K562 (cell line): ENCODE measurements at regions not wholly inside any gene's neighbourhood (a gene's known extent, or its start where the extent isn't known, plus 50 kb on each side); places are given as distances from the start of the nearest gene placed in this dataset.

Experiments
- ATAC-seq: fragments of 200-7000 bp; cut with Tn5 transposase; 3 replicates; pipeline ENCODE4 v1.9.1; 2020; ENCODE audit warnings: moderate library complexity
- BruUV-seq: library from RNA; stranded (reverse); fragments of 400-500 nt; replicated peaks from 2 replicates; lab custom pipeline; 2021; lab: Mats Ljungman, UMichigan
- CTCF ChIA-PET: fragments of 300-600 bp; formaldehyde crosslinking; extraction: SDS; loops from one replicate; lab custom pipeline; 2021; ENCODE audit warnings: low intra/inter-chr PET ratio; lab: Yijun Ruan, JAX
- POLR2A ChIA-PET: fragments of 300-600, 350-650 bp; sonication (Branson Sonifier 250); formaldehyde crosslinking; extraction: SDS; loops from one replicate; lab custom pipeline; 2021; ENCODE audit warnings: antibody characterized with exemption, inconsistent platforms; lab: Yijun Ruan, JAX
- DNase-seq, 4 experiments: peaks; one replicate each; pipeline versions ENCODE4 v3.0.0 to v3.0.0-alpha.2; 2011 to 2018; ENCODE audit warnings: low spot score in 3 of 4, mixed read lengths in 3 of 4; ENCODE audit errors: extremely low read depth in 1 of 4
- FAIRE-seq: peaks from 2 replicates; lab custom pipeline; 2011; peaks lifted over from hg19 to GRCh38; lab: Jason Lieb, UNC
- H2AFZ ChIP-seq: 2 replicates; pipeline ENCODE4 v1.6.0; 2011; ENCODE audit warnings: low read depth, low read length, control low read depth, inconsistent platforms
- H3K27ac ChIP-seq: fragments of 200-600 bp; 3 replicates; pipeline ENCODE4 v1.8.0; 2011; ENCODE audit warnings: low read depth, mild to moderate bottlenecking, control low read depth, inconsistent platforms, low read length, moderate library complexity, mixed read lengths; ENCODE audit errors: extremely low read depth
- H3K27me3 ChIP-seq, 2 experiments: fragments of 300-600 bp in 1 of 2; 2 replicates in 1 of 2; 3 replicates in 1 of 2; pipeline versions ENCODE4 v1.6.0 to v1.8.0; 2011; ENCODE audit warnings: inconsistent platforms in 2 of 2, low read length in 2 of 2, mild to moderate bottlenecking in 1 of 2, mixed read lengths in 1 of 2, moderate library complexity in 1 of 2; ENCODE audit not compliant: control insufficient read depth in 2 of 2, insufficient read depth in 2 of 2
- H3K36me3 ChIP-seq: fragments of 300-600 bp; 3 replicates; pipeline ENCODE4 v1.8.0; 2011; ENCODE audit warnings: mild to moderate bottlenecking, low read length, inconsistent platforms; ENCODE audit not compliant: control insufficient read depth, insufficient read depth
- H3K4me1 ChIP-seq, 2 experiments: fragments of 200-600 bp in 1 of 2; replicated peaks in 1 of 2; 2 replicates in 1 of 2; 3 replicates in 1 of 2; pipeline versions ENCODE4 v1.5.1 to v1.8.0; 2011; ENCODE audit warnings: inconsistent platforms in 2 of 2, low read length in 2 of 2, mild to moderate bottlenecking in 1 of 2, mixed read lengths in 1 of 2, moderate library complexity in 1 of 2; ENCODE audit not compliant: control insufficient read depth in 2 of 2, insufficient read depth in 2 of 2
- H3K4me2 ChIP-seq: 2 replicates; pipeline ENCODE4 v1.6.1; 2011; ENCODE audit warnings: low read length, control low read depth, inconsistent platforms, mixed read lengths; ENCODE audit not compliant: insufficient read depth
- H3K4me3 ChIP-seq: fragments of 200-600 bp; sonication (generic), shearing (Covaris generic); 2 replicates; pipeline ENCODE4 v1.5.1; 2016; ENCODE audit warnings: control low read depth, inconsistent platforms
- H3K79me2 ChIP-seq: fragments of 200-600 bp; 3 replicates; pipeline ENCODE4 v1.8.0; 2011; ENCODE audit warnings: low read length, inconsistent platforms; ENCODE audit not compliant: control insufficient read depth, insufficient read depth
- H3K9ac ChIP-seq, 2 experiments: 2 replicates each; pipeline versions ENCODE4 v1.6.0 to v1.6.1; 2011; ENCODE audit warnings: low read depth in 2 of 2, low read length in 2 of 2, control low read depth in 1 of 2, inconsistent platforms in 1 of 2, mild to moderate bottlenecking in 1 of 2, mixed read lengths in 1 of 2; ENCODE audit not compliant: insufficient read depth in 1 of 2
- H3K9me1 ChIP-seq: one replicate; pipeline ENCODE4 v1.6.0; 2011; ENCODE audit warnings: inconsistent platforms, mild to moderate bottlenecking, low read length, moderate library complexity; ENCODE audit not compliant: control insufficient read depth, insufficient read depth
- H3K9me3 ChIP-seq: replicated peaks from 2 replicates; pipeline ENCODE4 v1.5.1; 2011; ENCODE audit warnings: low read depth, low read length, inconsistent platforms; ENCODE audit not compliant: control insufficient read depth, insufficient read depth
- H4K20me1 ChIP-seq: replicated peaks from 2 replicates; pipeline ENCODE4 v1.6.1; 2011; ENCODE audit warnings: low read length, inconsistent platforms, mixed read lengths; ENCODE audit not compliant: control insufficient read depth, insufficient read depth
- CBX5 ChIP-seq: IDR thresholded peaks from 2 replicates; pipeline ENCODE4 v1.6.1; 2014; ENCODE audit warnings: low read depth, borderline replicate concordance
- CEBPG ChIP-seq, 3 experiments: fragments of 200-800 bp in 1 of 3; sonication (Bioruptor generic) in 1 of 3; sonication (generic) in 1 of 3; formaldehyde crosslinking in 1 of 3; IDR thresholded peaks in 2 of 3; conservative IDR thresholded peaks in 1 of 3; 2 replicates each; pipeline versions ENCODE4 v1.6.1 to v1.8.0; 2016 to 2022; ENCODE audit warnings: missing compliant biosample characterization in 2 of 3, missing genetic modification characterization in 2 of 3, mild to moderate bottlenecking in 1 of 3, missing genetic modification reagents in 1 of 3
- ETS2 ChIP-seq: IDR thresholded peaks from 2 replicates; pipeline ENCODE4 v1.6.1; 2016; ENCODE audit warnings: borderline replicate concordance, missing genetic modification characterization, mild to moderate bottlenecking, moderate library complexity, missing compliant biosample characterization; ENCODE audit not compliant: poor library complexity, severe bottlenecking
- FOSL1 ChIP-seq: fragments of 200-800 bp; sonication (Bioruptor generic); conservative IDR thresholded peaks from 2 replicates; pipeline ENCODE4 v1.6.1; 2016; ENCODE audit warnings: missing genetic modification characterization, missing compliant biosample characterization
- IRF2 ChIP-seq: sonication (generic); formaldehyde crosslinking; IDR thresholded peaks from 2 replicates; pipeline ENCODE4 v1.8.1; 2022; ENCODE audit warnings: mild to moderate bottlenecking, missing genetic modification reagents
- KHSRP ChIP-seq: fragments of 450-650 bp; IDR thresholded peaks from 2 replicates; pipeline ENCODE4 v1.6.1; 2017
- THRAP3 ChIP-seq: fragments of 450-650 bp; IDR thresholded peaks from 2 replicates; pipeline ENCODE4 v1.6.1; 2016; ENCODE audit warnings: mild to moderate bottlenecking, inconsistent platforms, borderline replicate concordance
- WGBS: fragments of 100-300 bp; shearing (Covaris generic); methylation state at CpG from one replicate; pipeline ENCODE4 v1.1.6; 2016; ENCODE audit warnings: low coverage, mixed read lengths; ENCODE audit not compliant: insufficient coverage; ENCODE audit errors: missing lambda C conversion rate; 5-methylcytosine and 5-hydroxymethylcytosine counted together
- in situ Hi-C: fragments of 300-500 bp; cut with MboI; formaldehyde crosslinking; loops from 4 replicates; pipeline ENCODE4 v1.15.0; 2018; ENCODE audit warnings: inconsistent platforms, mixed read lengths
- intact Hi-C: fragments of 100-400 bp; cut with micrococcal nuclease; formaldehyde crosslinking; loops from 2 replicates; pipeline ENCODE4 v1.14.2; 2022
- TF ChIP-seq, protein P1 (sequence below): IDR thresholded peaks from 2 replicates; pipeline ENCODE4 v1.6.1; 2016; ENCODE audit warnings: missing genetic modification characterization, missing compliant biosample characterization

DNA sequence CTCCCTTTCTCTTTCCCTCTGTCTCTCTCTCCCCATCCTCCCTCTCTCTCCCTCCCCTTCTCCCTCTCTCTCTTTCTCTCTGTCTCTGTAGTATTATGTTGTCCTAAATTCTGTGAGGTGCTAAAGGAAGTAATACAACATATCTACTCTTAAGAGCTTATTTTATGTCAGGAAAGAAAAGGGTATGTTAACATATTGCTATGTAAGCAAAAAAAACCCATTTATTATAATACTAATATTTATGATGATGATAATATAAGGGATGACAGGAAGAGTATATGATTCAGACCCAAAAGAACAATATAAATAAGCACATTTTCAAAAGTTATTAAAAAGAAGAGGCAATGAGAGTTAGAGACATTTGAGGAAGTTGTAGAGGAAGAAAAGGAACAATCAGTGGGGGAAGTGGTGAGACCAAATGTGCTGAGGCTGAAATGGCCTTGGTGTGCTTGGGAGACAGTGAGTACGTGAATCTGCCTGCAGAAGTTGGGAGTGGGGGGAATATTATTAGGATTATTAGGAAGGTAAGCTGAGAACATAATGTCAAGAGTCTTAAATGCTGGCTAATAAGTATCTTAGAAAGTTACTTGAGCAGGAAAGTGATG lies 303.6 kb upstream of the FERMT1 start:
- no peaks in the 10 kb centered on the region for H3K9me1 ChIP-seq
- no peak overlapping the region for H3K4me3 ChIP-seq
- no peaks in the 10 kb centered on the region for H3K27me3 ChIP-seq
- H3K9ac ChIP-seq, result no peak overlapping the region
- no peaks in the 10 kb centered on the region for H3K79me2 ChIP-seq
- POLR2A ChIA-PET, result no interaction called here
- CTCF ChIA-PET, result no interaction called here
- BruUV-seq, result no TSS peak
- no peaks in the 10 kb centered on the region for H4K20me1 ChIP-seq
- DNase-seq (no peak), FAIRE-seq (no peak), ATAC-seq (no peak)
- no peak for TF ChIP-seq IRF2 (CRISPR knock-in tag)
- TF ChIP-seq THRAP3, result no peak
- no peak for TF ChIP-seq KHSRP
- TF ChIP-seq, protein P1, sequence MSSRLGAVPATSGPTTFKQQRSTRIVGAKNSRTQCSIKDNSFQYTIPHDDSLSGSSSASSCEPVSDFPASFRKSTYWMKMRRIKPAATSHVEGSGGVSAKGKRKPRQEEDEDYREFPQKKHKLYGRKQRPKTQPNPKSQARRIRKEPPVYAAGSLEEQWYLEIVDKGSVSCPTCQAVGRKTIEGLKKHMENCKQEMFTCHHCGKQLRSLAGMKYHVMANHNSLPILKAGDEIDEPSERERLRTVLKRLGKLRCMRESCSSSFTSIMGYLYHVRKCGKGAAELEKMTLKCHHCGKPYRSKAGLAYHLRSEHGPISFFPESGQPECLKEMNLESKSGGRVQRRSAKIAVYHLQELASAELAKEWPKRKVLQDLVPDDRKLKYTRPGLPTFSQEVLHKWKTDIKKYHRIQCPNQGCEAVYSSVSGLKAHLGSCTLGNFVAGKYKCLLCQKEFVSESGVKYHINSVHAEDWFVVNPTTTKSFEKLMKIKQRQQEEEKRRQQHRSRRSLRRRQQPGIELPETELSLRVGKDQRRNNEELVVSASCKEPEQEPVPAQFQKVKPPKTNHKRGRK (tag), result no peak
- no peak for TF ChIP-seq CEBPG (CRISPR knock-in tag; IDR thresholded peaks at IDR 0.05)
- TF ChIP-seq CEBPG (tag; conservative IDR thresholded peaks at IDR 0.05 in 1 of 2, IDR thresholded peaks at IDR 0.05 in 1 of 2), result peak in 1 of 2 experiments; percentile 11; a peak in 2 of 4 replicates
- TF ChIP-seq FOSL1 (tag), result no peak
- no peak for TF ChIP-seq ETS2 (tag)
- TF ChIP-seq CBX5, result no peak
- H3K36me3 ChIP-seq, result no peaks in the 10 kb centered on the region
- H3K4me1 ChIP-seq, result no peaks in the 10 kb centered on the region
- H3K4me2 ChIP-seq, result no peak overlapping the region
- H3K9me3 ChIP-seq, result no peaks in the 10 kb centered on the region
- in situ Hi-C loops (no loop called here), intact Hi-C loops (no loop called here)
- WGBS, result 0% methylated on average over 1 of the region's 1 CpG
- H3K27ac ChIP-seq, result no peak overlapping the region
- H2AFZ ChIP-seq, result no peak overlapping the region
